ENCODE measurements at regions not wholly inside any gene's neighbourhood (a gene's known extent, or its start where the extent isn't known, plus 50 kb on each side); places are given as distances from the start of the nearest gene placed in this dataset.

- no peak for DNase-seq (ENCODE audit: low spot score, unreplicated experiment)
- TF ChIP-seq, protein P1, sequence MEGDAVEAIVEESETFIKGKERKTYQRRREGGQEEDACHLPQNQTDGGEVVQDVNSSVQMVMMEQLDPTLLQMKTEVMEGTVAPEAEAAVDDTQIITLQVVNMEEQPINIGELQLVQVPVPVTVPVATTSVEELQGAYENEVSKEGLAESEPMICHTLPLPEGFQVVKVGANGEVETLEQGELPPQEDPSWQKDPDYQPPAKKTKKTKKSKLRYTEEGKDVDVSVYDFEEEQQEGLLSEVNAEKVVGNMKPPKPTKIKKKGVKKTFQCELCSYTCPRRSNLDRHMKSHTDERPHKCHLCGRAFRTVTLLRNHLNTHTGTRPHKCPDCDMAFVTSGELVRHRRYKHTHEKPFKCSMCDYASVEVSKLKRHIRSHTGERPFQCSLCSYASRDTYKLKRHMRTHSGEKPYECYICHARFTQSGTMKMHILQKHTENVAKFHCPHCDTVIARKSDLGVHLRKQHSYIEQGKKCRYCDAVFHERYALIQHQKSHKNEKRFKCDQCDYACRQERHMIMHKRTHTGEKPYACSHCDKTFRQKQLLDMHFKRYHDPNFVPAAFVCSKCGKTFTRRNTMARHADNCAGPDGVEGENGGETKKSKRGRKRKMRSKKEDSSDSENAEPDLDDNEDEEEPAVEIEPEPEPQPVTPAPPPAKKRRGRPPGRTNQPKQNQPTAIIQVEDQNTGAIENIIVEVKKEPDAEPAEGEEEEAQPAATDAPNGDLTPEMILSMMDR (IDR thresholded peaks at IDR 0.05; ENCODE audit: unreplicated experiment): no peak
- Mint-ChIP-seq H3K27ac (no peak overlapping the region), H3K4me3 (ENCODE audit: low read depth) (no peak overlapping the region), H3K4me1 (ENCODE audit: low read depth) (peaks cover 19% of the 10 kb centered on the region), H3K36me3 (ENCODE audit: insufficient read depth) (peaks cover 3% of the 10 kb centered on the region), H3K9me3 (ENCODE audit: low read depth) (peaks cover 13% of the 10 kb centered on the region), H3K27me3 (no peaks in the 10 kb centered on the region)
Measured at GRCh38 chr12:32049956-32050355, 56.7 kb upstream of the BICD1 start.

DNA sequence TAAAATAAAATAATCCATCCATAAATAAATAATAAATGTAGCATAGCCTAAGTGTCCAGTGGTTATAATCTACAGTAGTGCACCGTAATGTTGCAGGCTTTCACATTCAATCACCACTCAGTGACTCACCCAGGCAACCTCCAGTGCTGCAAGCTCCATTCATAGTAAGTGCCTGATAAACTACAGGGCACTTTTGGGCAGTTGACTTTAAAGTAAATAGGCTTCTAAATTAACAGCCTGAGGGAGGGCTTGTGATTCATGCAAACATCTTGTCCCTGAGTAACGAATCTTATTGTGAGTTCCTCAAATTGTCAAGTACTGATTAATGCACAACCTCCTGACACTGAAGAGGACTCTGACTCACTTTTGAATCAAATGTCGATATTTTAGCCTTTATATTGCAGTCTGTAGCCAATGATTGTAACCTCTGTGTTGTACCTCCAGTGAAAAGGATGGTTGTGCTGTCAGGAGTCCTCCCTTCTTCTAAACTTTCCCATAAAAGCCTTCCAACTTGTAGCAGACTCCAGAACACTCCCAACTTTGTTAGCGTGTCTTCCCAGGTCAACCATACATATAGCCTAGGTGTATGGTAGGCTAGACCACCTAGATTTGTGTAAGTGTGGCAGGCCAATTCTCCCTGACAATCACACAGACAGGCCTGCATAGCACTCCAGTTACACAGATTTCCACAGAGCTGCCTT, 55.0 kb upstream of the BICD1 start:
- Mint-ChIP-seq H3K9me3 (ENCODE audit: low read depth) (peaks cover 12% of the 10 kb centered on the region), H3K27me3 (no peaks in the 10 kb centered on the region), H3K4me3 (ENCODE audit: low read depth) (no peak overlapping the region), H3K36me3 (ENCODE audit: insufficient read depth) (peaks cover 2% of the 10 kb centered on the region), H3K27ac (peak overlapping the region; percentile 60), H3K4me1 (ENCODE audit: low read depth) (peaks cover 19% of the 10 kb centered on the region)
- no peak for DNase-seq (ENCODE audit: low spot score, unreplicated experiment)
- TF ChIP-seq, protein P1 (IDR thresholded peaks at IDR 0.05; ENCODE audit: unreplicated experiment): no peak

DNA sequence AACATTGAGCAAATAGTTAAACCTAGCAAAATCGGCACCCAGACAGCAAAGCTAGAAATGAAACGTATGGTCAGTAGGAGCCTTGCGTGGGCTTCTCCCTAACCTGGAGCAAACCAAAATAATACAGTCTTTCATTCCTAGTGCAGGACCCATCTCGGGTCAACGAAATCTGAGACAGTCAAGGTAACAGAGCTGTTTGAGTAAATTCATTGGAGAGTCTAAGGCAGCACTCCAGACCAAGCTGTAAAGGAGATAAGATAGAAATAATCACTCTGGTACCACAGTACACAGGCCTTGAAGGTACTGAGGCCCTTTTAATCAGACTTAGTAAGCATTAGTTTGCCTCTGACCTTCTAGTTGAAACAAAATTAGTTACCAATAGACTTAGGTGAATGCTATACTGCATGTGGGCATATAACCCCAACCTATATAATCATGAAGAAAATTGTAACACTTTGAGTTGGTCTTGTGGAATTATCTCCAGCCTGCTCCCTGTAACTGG, 54.4 kb upstream of the BICD1 start:
- H3K36me3 Mint-ChIP-seq (ENCODE audit: insufficient read depth): peaks cover 2% of the 10 kb centered on the region
- H3K27ac Mint-ChIP-seq: peak overlapping the region; percentile 60
- no peak overlapping the region for H3K4me3 Mint-ChIP-seq (ENCODE audit: low read depth)
- peaks cover 19% of the 10 kb centered on the region for H3K4me1 Mint-ChIP-seq (ENCODE audit: low read depth)
- no peak for DNase-seq (ENCODE audit: low spot score, unreplicated experiment)
- TF ChIP-seq, protein P1 (IDR thresholded peaks at IDR 0.05; ENCODE audit: unreplicated experiment): no peak
- H3K9me3 Mint-ChIP-seq (ENCODE audit: low read depth): peaks cover 14% of the 10 kb centered on the region
- H3K27me3 Mint-ChIP-seq: no peaks in the 10 kb centered on the region

- H3K27ac Mint-ChIP-seq: peak overlapping the region; percentile 77
- peaks cover 14% of the 10 kb centered on the region for H3K9me3 Mint-ChIP-seq (ENCODE audit: low read depth)
- no peak overlapping the region for H3K4me3 Mint-ChIP-seq (ENCODE audit: low read depth)
- TF ChIP-seq, protein P1 (IDR thresholded peaks at IDR 0.05; ENCODE audit: unreplicated experiment): no peak
- peaks cover 2% of the 10 kb centered on the region for H3K36me3 Mint-ChIP-seq (ENCODE audit: insufficient read depth)
- no peak for DNase-seq (ENCODE audit: low spot score, unreplicated experiment)
- peaks cover 15% of the 10 kb centered on the region for H3K4me1 Mint-ChIP-seq (ENCODE audit: low read depth)
- no peaks in the 10 kb centered on the region for H3K27me3 Mint-ChIP-seq
Measured at GRCh38 chr12:32053881-32054624, 52.6 kb upstream of the BICD1 start.

Data from progenitor cell of endocrine pancreas (in vitro differentiated cells).